NCI-H748 (cell line): ENCODE measurements at regions not wholly inside any gene's neighbourhood (a gene's known extent, or its start where the extent isn't known, plus 50 kb on each side); places are given as distances from the start of the nearest gene placed in this dataset.
A peak's percentile ranks its signal among the peaks of the same experiment; 100 is the strongest.
"Not testable (repeated sequence)": the region's sequence is repeated elsewhere in the genome, so short reads cannot be mapped to it uniquely, and the experiment has no call there.

Experiments
- DNase-seq: peaks from one replicate; lab custom pipeline; 2025; ENCODE audit not compliant: unreplicated experiment; lab: John Stamatoyannopoulos, UW

- DNase-seq = no peak
Measured at GRCh38 chr7:53087274-53087673, 51.8 kb downstream of the POM121L12 start.

GRCh38 chr7:53094191-53094590 lies 58.8 kb downstream of the POM121L12 start:
- DNase-seq = no peak

- DNase-seq = no peak
Measured at GRCh38 chr7:53094827-53095226, 59.4 kb downstream of the POM121L12 start.

GRCh38 chr7:53095731-53096501 lies 60.5 kb downstream of the POM121L12 start:
- no peak for DNase-seq

- no peak for DNase-seq
Measured at GRCh38 chr7:53100091-53100490, 64.7 kb downstream of the POM121L12 start.

- peak; percentile 11 for DNase-seq
Measured at GRCh38 chr7:53101026-53101425, 65.6 kb downstream of the POM121L12 start.

GRCh38 chr7:53110425-53110824 lies 75.0 kb downstream of the POM121L12 start:
- DNase-seq = no peak

GRCh38 chr7:53111031-53111430 lies 75.6 kb downstream of the POM121L12 start:
- no peak for DNase-seq

GRCh38 chr7:53113424-53113823 lies 78.0 kb downstream of the POM121L12 start:
- DNase-seq = no peak

- DNase-seq = no peak
Measured at GRCh38 chr7:53119514-53119941, 84.1 kb downstream of the POM121L12 start.

GRCh38 chr7:53121374-53121773 lies 85.9 kb downstream of the POM121L12 start:
- no peak for DNase-seq

- DNase-seq = no peak
Measured at GRCh38 chr7:53131697-53132096, 96.3 kb downstream of the POM121L12 start.

GRCh38 chr7:53151496-53151895 lies 116.1 kb downstream of the POM121L12 start:
- DNase-seq = no peak

- not testable (repeated sequence) for DNase-seq
Measured at GRCh38 chr7:53187184-53187583, 151.8 kb downstream of the POM121L12 start.

GRCh38 chr7:53191191-53191695 lies 155.8 kb downstream of the POM121L12 start:
- DNase-seq = no peak

- DNase-seq = no peak
Measured at GRCh38 chr7:53191836-53192443, 156.5 kb downstream of the POM121L12 start.

GRCh38 chr7:53205006-53205405 lies 169.6 kb downstream of the POM121L12 start:
- no peak for DNase-seq

GRCh38 chr7:53209129-53209528 lies 173.7 kb downstream of the POM121L12 start:
- DNase-seq = no peak

GRCh38 chr7:53214463-53214862 lies 179.0 kb downstream of the POM121L12 start:
- no peak for DNase-seq

- peak; percentile 67 for DNase-seq
Measured at GRCh38 chr7:53218730-53219504, 183.5 kb downstream of the POM121L12 start.

GRCh38 chr7:53229202-53229601 lies 193.8 kb downstream of the POM121L12 start:
- DNase-seq = no peak
